ENCODE measurements at regions not wholly inside any gene's neighbourhood (a gene's known extent, or its start where the extent isn't known, plus 50 kb on each side); places are given as distances from the start of the nearest gene placed in this dataset.

- DNase-seq (ENCODE audit: extremely low read depth, low read depth), result no peak
- TF ChIP-seq CTCF (IDR thresholded peaks at IDR 0.05; ENCODE audit: low read depth, low read length, missing control alignments), result no peak
- H3K4me3 ChIP-seq (replicated peaks; ENCODE audit: low read depth, low read length), result no peak overlapping the region
These were observed 361.6 kb upstream of the RUNX1 start for GRCh38 chr21:35410656-35411055.

GRCh38 chr21:35410123-35410522, 361.0 kb upstream of the RUNX1 start:
- no peak overlapping the region for H3K4me3 ChIP-seq (replicated peaks; ENCODE audit: low read depth, low read length)
- TF ChIP-seq CTCF (IDR thresholded peaks at IDR 0.05; ENCODE audit: low read depth, low read length, missing control alignments), result no peak
- no peak for DNase-seq (ENCODE audit: extremely low read depth, low read depth)

GRCh38 chr21:35408401-35408800, 359.3 kb upstream of the RUNX1 start:
- H3K4me3 ChIP-seq (replicated peaks; ENCODE audit: low read depth, low read length), result no peak overlapping the region
- DNase-seq (ENCODE audit: extremely low read depth, low read depth), result no peak
- no peak for TF ChIP-seq CTCF (IDR thresholded peaks at IDR 0.05; ENCODE audit: low read depth, low read length, missing control alignments)

- no peak for DNase-seq (ENCODE audit: extremely low read depth, low read depth)
- H3K4me3 ChIP-seq (replicated peaks; ENCODE audit: low read depth, low read length), result no peak overlapping the region
- TF ChIP-seq CTCF (IDR thresholded peaks at IDR 0.05; ENCODE audit: low read depth, low read length, missing control alignments), result no peak
These were observed 357.5 kb upstream of the RUNX1 start for GRCh38 chr21:35406635-35407034.

GRCh38 chr21:35405981-35406380, 356.9 kb upstream of the RUNX1 start:
- no peak for TF ChIP-seq CTCF (IDR thresholded peaks at IDR 0.05; ENCODE audit: low read depth, low read length, missing control alignments)
- H3K4me3 ChIP-seq (replicated peaks; ENCODE audit: low read depth, low read length), result no peak overlapping the region
- DNase-seq (ENCODE audit: extremely low read depth, low read depth), result no peak

GRCh38 chr21:35404247-35404646, 355.1 kb upstream of the RUNX1 start:
- H3K4me3 ChIP-seq (replicated peaks; ENCODE audit: low read depth, low read length), result no peak overlapping the region
- DNase-seq (ENCODE audit: extremely low read depth, low read depth), result no peak
- TF ChIP-seq CTCF (IDR thresholded peaks at IDR 0.05; ENCODE audit: low read depth, low read length, missing control alignments), result no peak

GRCh38 chr21:35402061-35402460, 353.0 kb upstream of the RUNX1 start:
- DNase-seq (ENCODE audit: extremely low read depth, low read depth), result no peak
- TF ChIP-seq CTCF (IDR thresholded peaks at IDR 0.05; ENCODE audit: low read depth, low read length, missing control alignments), result no peak
- no peak overlapping the region for H3K4me3 ChIP-seq (replicated peaks; ENCODE audit: low read depth, low read length)

Measured in HFF-Myc (cell line).